Esophagus muscularis mucosa (tissue), 3 donors: ENCODE measurements at regions not wholly inside any gene's neighbourhood (a gene's known extent, or its start where the extent isn't known, plus 50 kb on each side); places are given as distances from the start of the nearest gene placed in this dataset.

Source experiments
- POLR2A ChIP-seq: fragments of 450-650 bp; IDR thresholded peaks from one replicate; pipeline ENCODE4 v1.6.1; 2017; ENCODE audit warnings: antibody characterized with exemption, moderate library complexity, mild to moderate bottlenecking, low read depth
- POLR2AphosphoS5 ChIP-seq, 2 donors: sonication (generic); formaldehyde crosslinking; IDR thresholded peaks; one replicate each; pipeline ENCODE4 v1.6.1; 2017; ENCODE audit warnings: antibody characterized with exemption in 2 of 2
- TF ChIP-seq, protein P1 (sequence below), 3 experiments: fragments of 200-600 bp in 2 of 3; fragments of 450-650 bp in 1 of 3; sonication (generic) in 2 of 3; IDR thresholded peaks; one replicate each; pipeline ENCODE4 v1.5.1; 2017 to 2019; ENCODE audit warnings: antibody characterized with exemption in 3 of 3, mild to moderate bottlenecking in 2 of 3, moderate library complexity in 1 of 3

DNA sequence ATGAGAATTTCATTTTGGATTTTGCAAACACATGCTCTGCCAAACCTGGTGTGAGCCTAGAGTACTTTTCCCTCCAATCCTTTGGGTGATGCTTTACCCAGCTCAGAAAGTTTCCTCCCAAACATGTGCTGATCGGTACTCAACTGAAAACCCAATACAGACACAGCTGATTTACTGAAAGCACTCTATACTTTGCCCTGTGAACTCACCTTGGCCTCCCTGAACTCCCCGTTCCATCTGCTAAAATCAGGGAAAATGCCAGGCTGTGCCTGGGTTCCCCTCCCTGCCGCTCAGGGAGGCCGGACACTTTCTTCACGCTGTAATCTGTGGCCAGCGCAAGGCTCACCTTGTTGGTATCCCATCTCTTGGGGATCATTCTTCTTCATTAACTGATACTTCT is 391.2 kb downstream of the CBLN2 start:
- no peak for TF ChIP-seq POLR2AphosphoS5 (IDR thresholded peaks at IDR 0.05)
- TF ChIP-seq, protein P1, sequence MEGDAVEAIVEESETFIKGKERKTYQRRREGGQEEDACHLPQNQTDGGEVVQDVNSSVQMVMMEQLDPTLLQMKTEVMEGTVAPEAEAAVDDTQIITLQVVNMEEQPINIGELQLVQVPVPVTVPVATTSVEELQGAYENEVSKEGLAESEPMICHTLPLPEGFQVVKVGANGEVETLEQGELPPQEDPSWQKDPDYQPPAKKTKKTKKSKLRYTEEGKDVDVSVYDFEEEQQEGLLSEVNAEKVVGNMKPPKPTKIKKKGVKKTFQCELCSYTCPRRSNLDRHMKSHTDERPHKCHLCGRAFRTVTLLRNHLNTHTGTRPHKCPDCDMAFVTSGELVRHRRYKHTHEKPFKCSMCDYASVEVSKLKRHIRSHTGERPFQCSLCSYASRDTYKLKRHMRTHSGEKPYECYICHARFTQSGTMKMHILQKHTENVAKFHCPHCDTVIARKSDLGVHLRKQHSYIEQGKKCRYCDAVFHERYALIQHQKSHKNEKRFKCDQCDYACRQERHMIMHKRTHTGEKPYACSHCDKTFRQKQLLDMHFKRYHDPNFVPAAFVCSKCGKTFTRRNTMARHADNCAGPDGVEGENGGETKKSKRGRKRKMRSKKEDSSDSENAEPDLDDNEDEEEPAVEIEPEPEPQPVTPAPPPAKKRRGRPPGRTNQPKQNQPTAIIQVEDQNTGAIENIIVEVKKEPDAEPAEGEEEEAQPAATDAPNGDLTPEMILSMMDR (IDR thresholded peaks at IDR 0.05), result no peak
- no peak for TF ChIP-seq POLR2A
